ENCODE measurements at regions not wholly inside any gene's neighbourhood (a gene's known extent, or its start where the extent isn't known, plus 50 kb on each side); places are given as distances from the start of the nearest gene placed in this dataset.

DNA sequence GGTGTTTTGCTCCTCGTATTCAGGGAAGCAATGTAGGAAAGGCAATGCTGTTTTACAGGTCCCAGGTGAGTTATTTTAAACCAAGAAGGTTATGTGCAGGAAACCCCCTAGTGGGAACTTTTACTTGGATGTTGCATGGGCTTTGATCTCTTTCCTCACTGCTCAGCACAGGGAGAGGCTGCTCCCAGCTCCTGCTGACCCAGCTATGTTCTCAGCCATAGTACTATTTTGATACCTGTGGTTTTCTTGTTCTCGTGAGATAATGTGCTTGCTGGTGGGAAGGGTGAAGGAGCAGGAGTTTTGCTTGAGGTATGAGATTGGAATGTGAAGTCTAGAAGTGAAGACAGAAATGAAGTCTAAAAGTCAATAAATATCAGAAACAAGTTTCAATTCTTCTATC is 265.6 kb upstream of the FBXL7 start:
- ChIA-PET CTCF (ENCODE audit: partially characterized antibody) (no interaction called here), POLR2A (ENCODE audit: partially characterized antibody) (no interaction called here)
- Mint-ChIP-seq H3K27me3 (no peaks in the 10 kb centered on the region), H3K27ac (no peak overlapping the region), H3K36me3 (no peaks in the 10 kb centered on the region), H3K9me3 (peaks cover 2 to 32% (median 15%) of the 10 kb centered on the region in 8 donors), H3K4me3 (no peak overlapping the region), H3K4me1 (no peaks in the 10 kb centered on the region)
- Histone ChIP-seq H3K27me3 (ENCODE audit: insufficient read depth, low read length) (no peaks in the 10 kb centered on the region), H3K27ac (ENCODE audit: low read depth, low read length) (no peak overlapping the region), H3K4me3 (ENCODE audit: low read length in 2 of 2) (no peak overlapping the region), H3K4me1 (ENCODE audit: insufficient read depth, low read length) (no peaks in the 10 kb centered on the region), H3K36me3 (ENCODE audit: insufficient read depth, low read length) (no peaks in the 10 kb centered on the region), H3K9me3 (ENCODE audit: control insufficient read depth in 1 of 2, low read length in 2 of 2) (no peaks in the 10 kb centered on the region)
- no peak for DNase-seq
- intact Hi-C loops (cut with micrococcal nuclease), result no loop called here

DNA sequence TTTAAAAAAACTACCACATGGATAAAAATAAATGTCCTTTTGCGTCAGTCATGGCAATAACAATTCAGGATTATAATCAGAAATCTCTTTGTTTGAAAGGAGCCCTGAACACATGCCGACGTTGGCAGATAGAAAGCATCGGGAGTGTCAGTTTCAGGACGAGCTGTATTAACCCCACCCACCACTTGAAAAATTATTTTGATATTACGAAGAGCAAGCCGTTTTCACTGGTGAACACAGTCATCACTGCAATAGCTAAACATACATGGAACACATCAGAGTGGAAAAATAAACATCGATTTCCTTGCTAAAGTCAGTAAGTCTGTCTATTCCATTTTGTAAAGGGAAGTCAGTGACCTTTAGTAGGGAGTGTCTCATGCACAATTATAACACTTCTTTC is 266.4 kb upstream of the FBXL7 start:
- Histone ChIP-seq H3K4me3 (ENCODE audit: low read length in 2 of 2) (no peak overlapping the region), H3K4me1 (ENCODE audit: insufficient read depth, low read length) (no peaks in the 10 kb centered on the region), H3K36me3 (ENCODE audit: insufficient read depth, low read length) (no peaks in the 10 kb centered on the region), H3K27me3 (ENCODE audit: insufficient read depth, low read length) (no peaks in the 10 kb centered on the region), H3K9me3 (ENCODE audit: control insufficient read depth in 1 of 2, low read length in 2 of 2) (no peaks in the 10 kb centered on the region), H3K27ac (ENCODE audit: low read depth, low read length) (no peak overlapping the region)
- ChIA-PET CTCF (ENCODE audit: partially characterized antibody) (interaction anchor here (0.6 kb wide), 1 partner anchor 971 kb away, joined by 3 read pairs; no protein-coding TSS in a partner anchor), POLR2A (ENCODE audit: partially characterized antibody) (no interaction called here)
- intact Hi-C loops (cut with micrococcal nuclease), result no loop called here
- no peaks in the 10 kb centered on the region for H3K36me3 Mint-ChIP-seq
- H3K9me3 Mint-ChIP-seq, result peaks cover 2 to 31% (median 14%) of the 10 kb centered on the region in 8 donors
- no peaks in the 10 kb centered on the region for H3K4me1 Mint-ChIP-seq
- no peak for DNase-seq
- no peaks in the 10 kb centered on the region for H3K27me3 Mint-ChIP-seq
- no peak overlapping the region for H3K4me3 Mint-ChIP-seq
- no peak overlapping the region for H3K27ac Mint-ChIP-seq

DNA sequence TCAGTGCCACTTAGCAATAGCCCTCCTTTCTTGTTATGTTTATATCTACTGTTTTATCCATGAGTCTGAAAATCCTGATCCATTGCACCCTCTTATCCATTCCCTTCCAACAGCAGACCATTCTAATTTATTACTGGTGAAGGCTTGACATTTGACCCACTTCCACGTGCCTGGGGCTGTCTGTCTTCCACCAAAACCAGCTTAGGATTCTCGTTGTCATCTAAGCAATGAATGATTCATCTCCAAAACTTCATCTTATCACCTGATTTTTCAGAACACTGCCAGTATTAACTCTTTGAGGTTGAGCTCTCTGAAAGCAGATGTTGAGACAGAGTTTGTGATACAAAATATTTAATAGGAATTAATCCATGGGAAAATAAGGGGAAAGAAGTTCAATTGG is 277.8 kb upstream of the FBXL7 start:
- no peaks in the 10 kb centered on the region for H3K36me3 ChIP-seq (ENCODE audit: insufficient read depth, low read length)
- H3K27me3 Mint-ChIP-seq, result no peaks in the 10 kb centered on the region
- no peak overlapping the region for H3K27ac Mint-ChIP-seq
- H3K4me3 ChIP-seq (ENCODE audit: low read length in 2 of 2), result no peak overlapping the region
- intact Hi-C loops (cut with micrococcal nuclease), result no loop called here
- no peak for DNase-seq
- ChIA-PET CTCF (ENCODE audit: partially characterized antibody) (no interaction called here), POLR2A (ENCODE audit: partially characterized antibody) (no interaction called here)
- H3K9me3 Mint-ChIP-seq, result peaks cover 0 to 19% (median 11%) of the 10 kb centered on the region in 8 donors
- H3K4me1 ChIP-seq (ENCODE audit: insufficient read depth, low read length), result no peaks in the 10 kb centered on the region
- H3K9me3 ChIP-seq (ENCODE audit: control insufficient read depth in 1 of 2, low read length in 2 of 2), result no peaks in the 10 kb centered on the region
- no peak overlapping the region for H3K27ac ChIP-seq (ENCODE audit: low read depth, low read length)
- no peaks in the 10 kb centered on the region for H3K36me3 Mint-ChIP-seq
- no peak overlapping the region for H3K4me3 Mint-ChIP-seq
- H3K27me3 ChIP-seq (ENCODE audit: insufficient read depth, low read length), result no peaks in the 10 kb centered on the region
- H3K4me1 Mint-ChIP-seq, result no peaks in the 10 kb centered on the region

DNA sequence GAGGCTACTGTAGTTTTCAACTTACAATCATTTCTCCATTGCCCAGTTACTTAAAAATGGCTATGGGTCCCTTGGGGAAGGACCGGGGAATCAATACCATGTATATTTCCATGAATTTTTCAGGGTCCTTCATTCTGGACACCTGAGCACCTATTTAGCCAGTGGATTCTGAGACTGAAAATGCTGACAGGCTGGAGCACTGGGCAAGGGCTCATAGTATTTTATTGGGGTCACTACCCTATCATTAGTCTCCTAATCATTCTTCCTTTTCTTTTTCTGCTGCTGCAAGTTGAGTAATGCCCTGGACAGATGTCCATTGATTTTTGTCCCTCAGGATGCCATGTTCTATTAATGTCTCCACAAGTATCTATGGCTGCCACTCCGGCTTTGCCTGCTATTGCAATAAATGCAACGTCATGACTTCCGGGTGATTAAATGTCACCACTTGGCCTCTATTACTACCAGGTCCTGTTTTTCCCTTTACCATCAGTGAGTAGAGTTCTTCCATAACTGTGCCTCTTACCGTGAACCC is 279.3 kb upstream of the FBXL7 start:
- H3K9me3 ChIP-seq (ENCODE audit: control insufficient read depth in 1 of 2, low read length in 2 of 2), result no peaks in the 10 kb centered on the region
- no peak overlapping the region for H3K27ac Mint-ChIP-seq
- H3K4me1 ChIP-seq (ENCODE audit: insufficient read depth, low read length), result no peaks in the 10 kb centered on the region
- ChIA-PET POLR2A (ENCODE audit: partially characterized antibody) (no interaction called here), CTCF (ENCODE audit: partially characterized antibody) (no interaction called here)
- H3K4me3 ChIP-seq (ENCODE audit: low read length in 2 of 2), result no peak overlapping the region
- H3K9me3 Mint-ChIP-seq, result peaks cover 3 to 26% (median 12%) of the 10 kb centered on the region in 8 donors
- no peak overlapping the region for H3K27ac ChIP-seq (ENCODE audit: low read depth, low read length)
- H3K4me1 Mint-ChIP-seq, result no peaks in the 10 kb centered on the region
- H3K27me3 Mint-ChIP-seq, result no peaks in the 10 kb centered on the region
- no peaks in the 10 kb centered on the region for H3K36me3 ChIP-seq (ENCODE audit: insufficient read depth, low read length)
- H3K27me3 ChIP-seq (ENCODE audit: insufficient read depth, low read length), result no peaks in the 10 kb centered on the region
- DNase-seq, result no peak
- intact Hi-C loops (cut with micrococcal nuclease), result no loop called here
- no peak overlapping the region for H3K4me3 Mint-ChIP-seq
- no peaks in the 10 kb centered on the region for H3K36me3 Mint-ChIP-seq

DNA sequence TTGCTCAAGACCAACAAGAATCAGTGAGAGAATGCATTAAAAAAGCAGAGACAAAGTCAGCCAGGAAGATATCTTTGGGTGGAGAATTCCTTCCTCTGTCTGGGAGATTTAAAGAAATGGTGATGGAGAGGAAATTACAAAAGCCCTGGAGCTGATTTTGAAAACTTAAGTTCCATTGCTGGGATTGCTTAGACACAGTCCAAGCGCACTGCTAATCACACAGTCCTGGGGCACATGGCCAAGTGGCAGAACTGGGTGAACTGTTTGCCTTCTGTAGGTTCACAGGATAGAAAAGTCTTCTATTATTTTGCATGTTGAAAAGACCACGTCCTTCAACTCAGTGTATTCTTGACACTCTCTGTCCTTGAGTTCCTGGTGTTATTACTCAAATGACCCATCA is 284.9 kb upstream of the FBXL7 start:
- H3K4me3 Mint-ChIP-seq, result no peak overlapping the region
- H3K27me3 ChIP-seq (ENCODE audit: insufficient read depth, low read length), result no peaks in the 10 kb centered on the region
- H3K4me1 Mint-ChIP-seq, result no peaks in the 10 kb centered on the region
- no peaks in the 10 kb centered on the region for H3K27me3 Mint-ChIP-seq
- ChIA-PET CTCF (ENCODE audit: partially characterized antibody) (no interaction called here), POLR2A (ENCODE audit: partially characterized antibody) (no interaction called here)
- DNase-seq, result no peak
- no peaks in the 10 kb centered on the region for H3K4me1 ChIP-seq (ENCODE audit: insufficient read depth, low read length)
- H3K27ac Mint-ChIP-seq, result no peak overlapping the region
- H3K9me3 Mint-ChIP-seq, result peaks cover 0 to 21% (median 9%) of the 10 kb centered on the region in 8 donors
- no peaks in the 10 kb centered on the region for H3K9me3 ChIP-seq (ENCODE audit: control insufficient read depth in 1 of 2, low read length in 2 of 2)
- no peaks in the 10 kb centered on the region for H3K36me3 Mint-ChIP-seq
- H3K36me3 ChIP-seq (ENCODE audit: insufficient read depth, low read length), result no peaks in the 10 kb centered on the region
- no peak overlapping the region for H3K4me3 ChIP-seq (ENCODE audit: low read length in 2 of 2)
- H3K27ac ChIP-seq (ENCODE audit: low read depth, low read length), result no peak overlapping the region
- intact Hi-C loops (cut with micrococcal nuclease), result no loop called here

DNA sequence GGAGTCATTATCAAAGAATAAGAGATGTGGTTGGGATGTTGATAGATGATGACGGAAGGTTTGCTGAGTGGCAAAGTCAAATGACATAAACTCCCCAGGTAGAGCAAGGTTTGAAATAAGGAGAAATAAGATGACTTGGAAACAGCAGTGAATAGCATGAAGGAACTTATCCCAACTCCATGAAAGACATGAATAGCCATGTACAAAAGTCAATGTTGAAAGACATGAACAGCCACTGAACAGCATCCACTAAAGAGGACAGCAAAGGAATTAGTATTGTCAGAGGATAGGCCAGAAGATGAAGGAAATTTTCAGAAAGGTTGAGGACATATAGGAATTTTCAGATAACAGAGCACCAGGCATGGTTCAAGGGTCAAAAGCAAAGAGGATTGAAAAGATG is 286.0 kb upstream of the FBXL7 start:
- intact Hi-C loops (cut with micrococcal nuclease), result no loop called here
- no peaks in the 10 kb centered on the region for H3K4me1 ChIP-seq (ENCODE audit: insufficient read depth, low read length)
- no peaks in the 10 kb centered on the region for H3K27me3 Mint-ChIP-seq
- H3K9me3 ChIP-seq (ENCODE audit: control insufficient read depth in 1 of 2, low read length in 2 of 2), result no peaks in the 10 kb centered on the region
- DNase-seq, result no peak
- H3K4me1 Mint-ChIP-seq, result no peaks in the 10 kb centered on the region
- H3K27ac Mint-ChIP-seq, result no peak overlapping the region
- peaks cover under 1 to 27% (median 8%) of the 10 kb centered on the region in 8 donors for H3K9me3 Mint-ChIP-seq
- no peaks in the 10 kb centered on the region for H3K27me3 ChIP-seq (ENCODE audit: insufficient read depth, low read length)
- H3K27ac ChIP-seq (ENCODE audit: low read depth, low read length), result no peak overlapping the region
- H3K36me3 Mint-ChIP-seq, result no peaks in the 10 kb centered on the region
- ChIA-PET CTCF (ENCODE audit: partially characterized antibody) (no interaction called here), POLR2A (ENCODE audit: partially characterized antibody) (no interaction called here)
- H3K4me3 ChIP-seq (ENCODE audit: low read length in 2 of 2), result no peak overlapping the region
- no peak overlapping the region for H3K4me3 Mint-ChIP-seq
- no peaks in the 10 kb centered on the region for H3K36me3 ChIP-seq (ENCODE audit: insufficient read depth, low read length)

DNA sequence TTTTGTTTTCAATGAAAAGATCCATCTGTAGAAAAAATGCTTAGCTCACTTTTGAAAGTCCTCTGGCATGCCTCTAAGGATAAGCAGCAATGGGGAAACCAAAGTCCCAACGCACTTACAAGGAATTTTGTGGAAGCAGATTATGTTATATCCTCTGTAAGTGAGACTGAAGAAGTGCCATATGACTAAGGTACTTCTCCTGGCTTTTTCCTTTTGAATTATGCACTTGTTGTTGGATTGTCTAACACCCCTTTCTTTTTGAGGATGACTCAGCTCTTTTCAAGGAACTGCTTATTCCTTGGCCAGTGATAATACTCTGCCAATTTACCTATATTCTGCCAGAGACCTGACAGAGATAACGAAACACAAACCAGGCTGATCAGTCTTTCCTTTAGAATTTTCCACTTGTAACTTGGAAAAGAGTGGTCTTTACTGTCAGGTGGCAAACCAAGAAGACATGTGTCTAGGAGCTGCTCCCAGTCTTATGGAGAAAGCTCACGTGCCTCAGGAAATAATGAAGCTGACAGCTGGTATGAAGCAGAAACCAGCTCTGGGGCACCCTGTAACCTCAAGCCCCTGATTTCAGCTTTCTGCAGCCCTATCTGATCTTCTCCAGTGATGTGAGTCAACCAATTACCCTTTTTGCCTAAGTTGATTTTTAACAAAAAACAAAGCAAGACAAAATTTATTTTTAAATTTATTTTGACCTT is 290.8 kb upstream of the FBXL7 start:
- no peaks in the 10 kb centered on the region for H3K9me3 ChIP-seq (ENCODE audit: control insufficient read depth in 1 of 2, low read length in 2 of 2)
- H3K27ac ChIP-seq (ENCODE audit: low read depth, low read length), result no peak overlapping the region
- no peak for DNase-seq
- H3K4me1 ChIP-seq (ENCODE audit: insufficient read depth, low read length), result no peaks in the 10 kb centered on the region
- Mint-ChIP-seq H3K27ac (no peak overlapping the region), H3K9me3 (peaks cover 2 to 29% (median 14%) of the 10 kb centered on the region in 8 donors), H3K36me3 (no peaks in the 10 kb centered on the region), H3K4me3 (no peak overlapping the region), H3K4me1 (no peaks in the 10 kb centered on the region), H3K27me3 (no peaks in the 10 kb centered on the region)
- H3K27me3 ChIP-seq (ENCODE audit: insufficient read depth, low read length), result no peaks in the 10 kb centered on the region
- CTCF ChIA-PET (ENCODE audit: partially characterized antibody), result no interaction called here
- H3K4me3 ChIP-seq (ENCODE audit: low read length in 2 of 2), result no peak overlapping the region
- POLR2A ChIA-PET (ENCODE audit: partially characterized antibody), result no interaction called here
- no peaks in the 10 kb centered on the region for H3K36me3 ChIP-seq (ENCODE audit: insufficient read depth, low read length)
- intact Hi-C loops (cut with micrococcal nuclease), result no loop called here

Data from CD4-positive, alpha-beta memory T cell (primary cell).